HG03442 (cell line): ENCODE measurements at regions not wholly inside any gene's neighbourhood (a gene's known extent, or its start where the extent isn't known, plus 50 kb on each side); places are given as distances from the start of the nearest gene placed in this dataset.
"Not testable (repeated sequence)": the region's sequence is repeated elsewhere in the genome, so short reads cannot be mapped to it uniquely, and the experiment has no call there.

Experiments used
- ATAC-seq: cut with Tn5 transposase; IDR thresholded peaks from one replicate; pipeline ENCODE4 v1.9.1; 2021; ENCODE audit warnings: mild to moderate bottlenecking, moderate library complexity; ENCODE audit not compliant: unreplicated experiment

GRCh38 chr20:22940350-22940749, 94.8 kb upstream of the SSTR4 start:
- ATAC-seq, result no peak

- ATAC-seq, result no peak
Measured at GRCh38 chr20:22941550-22941949, 93.6 kb upstream of the SSTR4 start.

- no peak for ATAC-seq
Measured at GRCh38 chr20:22942742-22943141, 92.4 kb upstream of the SSTR4 start.

GRCh38 chr20:22944062-22944461, 91.0 kb upstream of the SSTR4 start:
- ATAC-seq, result no peak

- ATAC-seq, result no peak
Measured at GRCh38 chr20:22944936-22945335, 90.2 kb upstream of the SSTR4 start.

GRCh38 chr20:22946596-22946995, 88.5 kb upstream of the SSTR4 start:
- no peak for ATAC-seq

- ATAC-seq, result no peak
Measured at GRCh38 chr20:22949331-22950109, 85.6 kb upstream of the SSTR4 start.

GRCh38 chr20:22951966-22952365, 83.1 kb upstream of the SSTR4 start:
- ATAC-seq, result no peak

GRCh38 chr20:22954661-22955060, 80.5 kb upstream of the SSTR4 start:
- ATAC-seq, result no peak

- no peak for ATAC-seq
Measured at GRCh38 chr20:22958390-22958789, 76.7 kb upstream of the SSTR4 start.

- ATAC-seq, result no peak
Measured at GRCh38 chr20:22962567-22963439, 72.3 kb upstream of the SSTR4 start.

- no peak for ATAC-seq
Measured at GRCh38 chr20:22963581-22963980, 71.5 kb upstream of the SSTR4 start.

- ATAC-seq, result no peak
Measured at GRCh38 chr20:22966787-22967464, 68.2 kb upstream of the SSTR4 start.

- ATAC-seq, result not testable (repeated sequence)
Measured at GRCh38 chr20:22967706-22968105, 67.4 kb upstream of the SSTR4 start.

GRCh38 chr20:22969031-22969430, 66.1 kb upstream of the SSTR4 start:
- not testable (repeated sequence) for ATAC-seq

GRCh38 chr20:22971077-22971476, 64.0 kb upstream of the SSTR4 start:
- ATAC-seq, result not testable (repeated sequence)

GRCh38 chr20:22974354-22974753, 60.8 kb upstream of the SSTR4 start:
- no peak for ATAC-seq

GRCh38 chr20:22977047-22977785, 57.9 kb upstream of the SSTR4 start:
- ATAC-seq, result no peak

- no peak for ATAC-seq
Measured at GRCh38 chr20:22984008-22984407, 51.1 kb upstream of the SSTR4 start.

GRCh38 chr20:22984606-22985005, 50.5 kb upstream of the SSTR4 start:
- no peak for ATAC-seq
